ENCODE measurements at regions not wholly inside any gene's neighbourhood (a gene's known extent, or its start where the extent isn't known, plus 50 kb on each side); places are given as distances from the start of the nearest gene placed in this dataset.
"Not testable (repeated sequence)": the region's sequence is repeated elsewhere in the genome, so short reads cannot be mapped to it uniquely, and the experiment has no call there.

- not testable (repeated sequence) for DNase-seq (ENCODE audit: low read depth)
Measured at GRCh38 chr13:86253497-86253896, 454.3 kb upstream of the SLITRK6 start.

- not testable (repeated sequence) for DNase-seq (ENCODE audit: low read depth)
Measured at GRCh38 chr13:86255820-86256219, 456.6 kb upstream of the SLITRK6 start.

- DNase-seq (ENCODE audit: low read depth), result no peak
Measured at GRCh38 chr13:86269511-86269910, 470.3 kb upstream of the SLITRK6 start.

- DNase-seq (ENCODE audit: low read depth), result no peak
Measured at GRCh38 chr13:86282442-86282841, 483.2 kb upstream of the SLITRK6 start.

GRCh38 chr13:86283031-86283430 is 483.8 kb upstream of the SLITRK6 start:
- DNase-seq (ENCODE audit: low read depth), result no peak

- no peak for DNase-seq (ENCODE audit: low read depth)
Measured at GRCh38 chr13:86298725-86299124, 499.5 kb upstream of the SLITRK6 start.

- no peak for DNase-seq (ENCODE audit: low read depth)
Measured at GRCh38 chr13:86299128-86299527, 499.9 kb upstream of the SLITRK6 start.

GRCh38 chr13:86309881-86310280 is 510.7 kb upstream of the SLITRK6 start:
- no peak for DNase-seq (ENCODE audit: low read depth)

- no peak for DNase-seq (ENCODE audit: low read depth)
Measured at GRCh38 chr13:86313421-86313820, 514.2 kb upstream of the SLITRK6 start.

GRCh38 chr13:86318450-86318849 is 519.2 kb upstream of the SLITRK6 start:
- DNase-seq (ENCODE audit: low read depth), result no peak

GRCh38 chr13:86324191-86324590 is 525.0 kb upstream of the SLITRK6 start:
- no peak for DNase-seq (ENCODE audit: low read depth)

GRCh38 chr13:86355301-86355700 is 556.1 kb upstream of the SLITRK6 start:
- no peak for DNase-seq (ENCODE audit: low read depth)

GRCh38 chr13:86357106-86357505 is 557.9 kb upstream of the SLITRK6 start:
- no peak for DNase-seq (ENCODE audit: low read depth)

- DNase-seq (ENCODE audit: low read depth), result not testable (repeated sequence)
Measured at GRCh38 chr13:86363749-86364148, 564.5 kb upstream of the SLITRK6 start.

- DNase-seq (ENCODE audit: low read depth), result no peak
Measured at GRCh38 chr13:86368924-86369323, 569.7 kb upstream of the SLITRK6 start.

- no peak for DNase-seq (ENCODE audit: low read depth)
Measured at GRCh38 chr13:86377451-86377850, 578.2 kb upstream of the SLITRK6 start.

GRCh38 chr13:86378628-86379027 is 579.4 kb upstream of the SLITRK6 start:
- no peak for DNase-seq (ENCODE audit: low read depth)

- no peak for DNase-seq (ENCODE audit: low read depth)
Measured at GRCh38 chr13:86383151-86383550, 583.9 kb upstream of the SLITRK6 start.

- no peak for DNase-seq (ENCODE audit: low read depth)
Measured at GRCh38 chr13:86383561-86383960, 584.3 kb upstream of the SLITRK6 start.

GRCh38 chr13:86397635-86398034 is 598.4 kb upstream of the SLITRK6 start:
- DNase-seq (ENCODE audit: low read depth), result no peak

- no peak for DNase-seq (ENCODE audit: low read depth)
Measured at GRCh38 chr13:86399572-86399971, 600.4 kb upstream of the SLITRK6 start.

GRCh38 chr13:86402500-86402899 is 603.3 kb upstream of the SLITRK6 start:
- DNase-seq (ENCODE audit: low read depth), result no peak

- DNase-seq (ENCODE audit: low read depth), result no peak
Measured at GRCh38 chr13:86403181-86403580, 604.0 kb upstream of the SLITRK6 start.

GRCh38 chr13:86409466-86410241 is 610.4 kb upstream of the SLITRK6 start:
- no peak for DNase-seq (ENCODE audit: low read depth)
